ENCODE measurements at regions not wholly inside any gene's neighbourhood (a gene's known extent, or its start where the extent isn't known, plus 50 kb on each side); places are given as distances from the start of the nearest gene placed in this dataset.

DNA sequence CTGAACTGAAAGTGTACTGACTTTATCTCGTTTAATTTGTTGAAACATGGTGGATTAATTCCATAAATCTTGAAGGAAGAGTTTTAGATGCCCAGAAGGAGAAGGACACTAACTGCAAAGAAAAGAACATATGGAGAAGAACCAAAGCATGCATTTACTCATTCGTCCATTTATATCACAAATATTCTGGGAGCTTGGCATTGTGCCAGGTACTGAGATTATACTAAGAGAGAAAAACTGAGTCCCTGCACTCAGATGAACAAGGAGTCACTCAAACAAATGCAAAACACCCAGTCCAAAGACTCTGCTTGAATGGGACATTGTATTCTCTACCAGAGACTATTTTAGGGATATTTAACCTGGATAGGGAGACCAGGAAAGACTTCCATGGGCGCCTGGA, 588.0 kb upstream of the MGMT start:
- no peak for ATAC-seq
- no peak for DNase-seq
- CTCF ChIA-PET, result no interaction called here
- TF ChIP-seq, protein P1, sequence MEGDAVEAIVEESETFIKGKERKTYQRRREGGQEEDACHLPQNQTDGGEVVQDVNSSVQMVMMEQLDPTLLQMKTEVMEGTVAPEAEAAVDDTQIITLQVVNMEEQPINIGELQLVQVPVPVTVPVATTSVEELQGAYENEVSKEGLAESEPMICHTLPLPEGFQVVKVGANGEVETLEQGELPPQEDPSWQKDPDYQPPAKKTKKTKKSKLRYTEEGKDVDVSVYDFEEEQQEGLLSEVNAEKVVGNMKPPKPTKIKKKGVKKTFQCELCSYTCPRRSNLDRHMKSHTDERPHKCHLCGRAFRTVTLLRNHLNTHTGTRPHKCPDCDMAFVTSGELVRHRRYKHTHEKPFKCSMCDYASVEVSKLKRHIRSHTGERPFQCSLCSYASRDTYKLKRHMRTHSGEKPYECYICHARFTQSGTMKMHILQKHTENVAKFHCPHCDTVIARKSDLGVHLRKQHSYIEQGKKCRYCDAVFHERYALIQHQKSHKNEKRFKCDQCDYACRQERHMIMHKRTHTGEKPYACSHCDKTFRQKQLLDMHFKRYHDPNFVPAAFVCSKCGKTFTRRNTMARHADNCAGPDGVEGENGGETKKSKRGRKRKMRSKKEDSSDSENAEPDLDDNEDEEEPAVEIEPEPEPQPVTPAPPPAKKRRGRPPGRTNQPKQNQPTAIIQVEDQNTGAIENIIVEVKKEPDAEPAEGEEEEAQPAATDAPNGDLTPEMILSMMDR (conservative IDR thresholded peaks at IDR 0.05; ENCODE audit: low read depth, low read length), result no peak
- TF ChIP-seq EZH2phosphoT487 (IDR thresholded peaks at IDR 0.05; ENCODE audit: borderline replicate concordance, low read length) (no peak), EZH2 (IDR thresholded peaks at IDR 0.05; ENCODE audit: low read length, unreplicated experiment) (no peak)
- H3K4me3 ChIP-seq (ENCODE audit: low read length), result no peak overlapping the region
- no peak overlapping the region for H3K4me2 ChIP-seq (ENCODE audit: low read length)
- no peaks in the 10 kb centered on the region for H3K27me3 ChIP-seq (ENCODE audit: low read length)
- H3K9me2 ChIP-seq (replicated peaks; ENCODE audit: low read length), result no peaks in the 10 kb centered on the region
- H3K4me1 ChIP-seq (ENCODE audit: insufficient read depth, low read length), result no peaks in the 10 kb centered on the region
- no peak overlapping the region for H3K27ac ChIP-seq (ENCODE audit: low read length)
- BruUV-seq (replicated peaks), result no TSS peak
- H3K9me3 ChIP-seq (ENCODE audit: low read length), result no peaks in the 10 kb centered on the region
- intact Hi-C loops (cut with micrococcal nuclease), result no loop called here
- H4K20me1 ChIP-seq (ENCODE audit: low read length), result no peaks in the 10 kb centered on the region
- H3K36me3 ChIP-seq (ENCODE audit: low read depth, low read length), result no peaks in the 10 kb centered on the region
- POLR2A ChIA-PET (ENCODE audit: unreplicated experiment), result no interaction called here
- H3K9ac ChIP-seq (ENCODE audit: low read length), result no peak overlapping the region
- no peak overlapping the region for H2AFZ ChIP-seq (ENCODE audit: low read length)
- no peaks in the 10 kb centered on the region for H3F3A ChIP-seq (ENCODE audit: low read length, unreplicated experiment)
- H3K79me2 ChIP-seq (ENCODE audit: low read length), result no peaks in the 10 kb centered on the region

DNA sequence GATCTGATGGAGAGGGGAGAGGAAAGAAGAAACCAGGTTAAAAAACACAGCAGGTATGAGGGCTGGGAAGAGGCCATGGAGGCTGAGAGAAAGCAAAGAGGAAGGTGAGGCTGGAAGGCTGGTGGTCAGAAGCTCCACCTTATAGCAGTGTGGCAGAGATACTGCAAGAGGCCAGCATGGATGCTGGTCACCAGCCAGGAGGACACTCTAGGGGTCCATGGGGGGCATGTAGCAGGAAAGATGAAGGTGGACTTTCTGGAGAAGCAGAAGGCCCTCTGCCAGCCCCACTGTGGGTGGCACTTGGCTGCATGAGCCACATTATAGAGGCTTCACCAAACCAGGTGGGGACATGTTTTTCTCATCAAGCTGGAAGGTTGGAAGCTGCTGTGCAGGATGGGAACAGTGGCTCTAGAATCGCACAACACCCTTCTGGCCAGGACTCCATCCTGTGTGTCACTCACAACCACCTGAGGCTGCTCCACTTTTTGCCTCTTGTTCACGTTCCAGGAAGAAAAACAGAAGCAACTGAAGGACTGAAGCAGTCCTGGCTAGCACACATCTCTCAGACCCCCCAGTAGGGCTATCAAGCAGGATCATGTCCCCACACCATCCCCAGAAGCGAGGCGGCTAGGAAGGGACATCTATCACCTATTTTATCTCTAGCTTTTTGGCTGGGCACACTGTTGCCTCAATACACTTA, 587.5 kb upstream of the MGMT start:
- no peaks in the 10 kb centered on the region for H3K9me3 ChIP-seq (ENCODE audit: low read length)
- no peaks in the 10 kb centered on the region for H3K79me2 ChIP-seq (ENCODE audit: low read length)
- DNase-seq, result no peak
- no peaks in the 10 kb centered on the region for H3K36me3 ChIP-seq (ENCODE audit: low read depth, low read length)
- no peaks in the 10 kb centered on the region for H4K20me1 ChIP-seq (ENCODE audit: low read length)
- no TSS peak for BruUV-seq (replicated peaks)
- no peak overlapping the region for H3K4me2 ChIP-seq (ENCODE audit: low read length)
- ATAC-seq, result no peak
- H3K27ac ChIP-seq (ENCODE audit: low read length), result no peak overlapping the region
- CTCF ChIA-PET, result no interaction called here
- H3K27me3 ChIP-seq (ENCODE audit: low read length), result no peaks in the 10 kb centered on the region
- intact Hi-C loops (cut with micrococcal nuclease), result no loop called here
- no peak overlapping the region for H2AFZ ChIP-seq (ENCODE audit: low read length)
- H3K9ac ChIP-seq (ENCODE audit: low read length), result no peak overlapping the region
- no peaks in the 10 kb centered on the region for H3K9me2 ChIP-seq (replicated peaks; ENCODE audit: low read length)
- POLR2A ChIA-PET (ENCODE audit: unreplicated experiment), result no interaction called here
- H3K4me3 ChIP-seq (ENCODE audit: low read length), result no peak overlapping the region
- TF ChIP-seq, protein P1 (conservative IDR thresholded peaks at IDR 0.05; ENCODE audit: low read depth, low read length), result no peak
- no peak for TF ChIP-seq EZH2phosphoT487 (IDR thresholded peaks at IDR 0.05; ENCODE audit: borderline replicate concordance, low read length)
- no peak for TF ChIP-seq EZH2 (IDR thresholded peaks at IDR 0.05; ENCODE audit: low read length, unreplicated experiment)
- H3F3A ChIP-seq (ENCODE audit: low read length, unreplicated experiment), result no peaks in the 10 kb centered on the region
- no peaks in the 10 kb centered on the region for H3K4me1 ChIP-seq (ENCODE audit: insufficient read depth, low read length)

DNA sequence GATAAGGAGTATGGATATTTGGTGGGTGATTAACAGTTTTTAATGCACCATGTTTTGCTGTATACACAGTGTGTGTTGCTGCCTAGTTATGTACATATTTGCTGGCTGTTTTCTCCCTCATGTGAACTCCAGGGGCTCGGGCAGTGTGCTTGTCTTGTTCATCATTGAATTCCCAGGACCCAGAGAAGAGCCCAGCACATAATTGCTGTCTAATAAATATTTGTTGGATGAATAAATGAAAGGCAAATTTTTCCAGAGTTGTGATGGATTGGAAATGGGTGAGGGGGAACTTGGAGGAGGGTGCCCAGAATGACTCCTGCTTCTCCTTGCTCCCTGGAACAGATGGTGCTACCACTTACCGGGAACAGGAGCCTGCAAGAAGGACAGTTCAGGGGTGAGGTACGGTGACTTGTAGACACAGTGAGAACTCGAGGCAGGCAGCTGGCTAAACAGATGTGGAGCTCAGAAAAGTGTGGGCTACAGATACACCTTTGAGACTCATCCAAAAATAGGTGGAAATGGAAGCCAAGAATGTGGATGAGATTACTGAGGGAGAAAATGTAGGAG, 586.8 kb upstream of the MGMT start:
- H3K9me2 ChIP-seq (replicated peaks; ENCODE audit: low read length), result no peaks in the 10 kb centered on the region
- H4K20me1 ChIP-seq (ENCODE audit: low read length), result no peaks in the 10 kb centered on the region
- H3K79me2 ChIP-seq (ENCODE audit: low read length), result no peaks in the 10 kb centered on the region
- H2AFZ ChIP-seq (ENCODE audit: low read length), result no peak overlapping the region
- no peak overlapping the region for H3K27ac ChIP-seq (ENCODE audit: low read length)
- H3K4me3 ChIP-seq (ENCODE audit: low read length), result no peak overlapping the region
- H3K9me3 ChIP-seq (ENCODE audit: low read length), result no peaks in the 10 kb centered on the region
- no peaks in the 10 kb centered on the region for H3F3A ChIP-seq (ENCODE audit: low read length, unreplicated experiment)
- H3K9ac ChIP-seq (ENCODE audit: low read length), result no peak overlapping the region
- H3K4me1 ChIP-seq (ENCODE audit: insufficient read depth, low read length), result no peaks in the 10 kb centered on the region
- BruUV-seq (replicated peaks), result no TSS peak
- intact Hi-C loops (cut with micrococcal nuclease), result no loop called here
- no peaks in the 10 kb centered on the region for H3K36me3 ChIP-seq (ENCODE audit: low read depth, low read length)
- no peaks in the 10 kb centered on the region for H3K27me3 ChIP-seq (ENCODE audit: low read length)
- ChIA-PET CTCF (no interaction called here), POLR2A (ENCODE audit: unreplicated experiment) (no interaction called here)
- no peak overlapping the region for H3K4me2 ChIP-seq (ENCODE audit: low read length)
- TF ChIP-seq, protein P1 (conservative IDR thresholded peaks at IDR 0.05; ENCODE audit: low read depth, low read length), result no peak
- DNase-seq, result no peak
- no peak for ATAC-seq

All from PC-3 (cell line).